ENCODE measurements at regions not wholly inside any gene's neighbourhood (a gene's known extent, or its start where the extent isn't known, plus 50 kb on each side); places are given as distances from the start of the nearest gene placed in this dataset.

DNA sequence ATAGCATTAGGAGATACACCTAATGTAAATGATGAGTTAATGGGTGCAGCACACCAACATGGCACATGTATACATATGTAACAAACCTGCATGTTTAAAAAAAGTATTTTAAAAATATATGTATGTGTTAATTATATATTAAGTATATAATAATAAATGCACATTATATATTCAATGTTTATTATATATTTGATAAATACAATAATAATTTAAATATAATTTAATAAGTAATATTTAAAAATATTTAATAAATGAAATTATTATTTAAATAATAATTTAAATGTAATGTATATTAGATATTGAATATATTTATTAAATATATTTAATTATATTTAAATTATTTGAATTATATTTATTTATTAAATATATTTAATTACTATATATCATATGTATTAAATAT lies 661.3 kb upstream of the COBL start:
- TF ChIP-seq POLR2A (IDR thresholded peaks at IDR 0.05) (no peak), POLR2AphosphoS5 (IDR thresholded peaks at IDR 0.05) (no peak)
- TF ChIP-seq, protein P1, sequence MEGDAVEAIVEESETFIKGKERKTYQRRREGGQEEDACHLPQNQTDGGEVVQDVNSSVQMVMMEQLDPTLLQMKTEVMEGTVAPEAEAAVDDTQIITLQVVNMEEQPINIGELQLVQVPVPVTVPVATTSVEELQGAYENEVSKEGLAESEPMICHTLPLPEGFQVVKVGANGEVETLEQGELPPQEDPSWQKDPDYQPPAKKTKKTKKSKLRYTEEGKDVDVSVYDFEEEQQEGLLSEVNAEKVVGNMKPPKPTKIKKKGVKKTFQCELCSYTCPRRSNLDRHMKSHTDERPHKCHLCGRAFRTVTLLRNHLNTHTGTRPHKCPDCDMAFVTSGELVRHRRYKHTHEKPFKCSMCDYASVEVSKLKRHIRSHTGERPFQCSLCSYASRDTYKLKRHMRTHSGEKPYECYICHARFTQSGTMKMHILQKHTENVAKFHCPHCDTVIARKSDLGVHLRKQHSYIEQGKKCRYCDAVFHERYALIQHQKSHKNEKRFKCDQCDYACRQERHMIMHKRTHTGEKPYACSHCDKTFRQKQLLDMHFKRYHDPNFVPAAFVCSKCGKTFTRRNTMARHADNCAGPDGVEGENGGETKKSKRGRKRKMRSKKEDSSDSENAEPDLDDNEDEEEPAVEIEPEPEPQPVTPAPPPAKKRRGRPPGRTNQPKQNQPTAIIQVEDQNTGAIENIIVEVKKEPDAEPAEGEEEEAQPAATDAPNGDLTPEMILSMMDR (IDR thresholded peaks at IDR 0.05): no peak
